Neuronal stem cell (in vitro differentiated cells): ENCODE measurements at regions not wholly inside any gene's neighbourhood (a gene's known extent, or its start where the extent isn't known, plus 50 kb on each side); places are given as distances from the start of the nearest gene placed in this dataset.
"Not testable (repeated sequence)": the region's sequence is repeated elsewhere in the genome, so short reads cannot be mapped to it uniquely, and the experiment has no call there.

Experiments
- DNase-seq: peaks from one replicate; pipeline ENCODE4 v3.0.0-alpha.2; 2013; ENCODE audit warnings: low spot score
- H2AFZ ChIP-seq: one replicate; pipeline ENCODE4 v1.6.1; 2013; ENCODE audit warnings: mild to moderate bottlenecking, low read length, inconsistent platforms
- H2AK5ac ChIP-seq: 2 replicates; pipeline ENCODE4 v1.6.1; 2013; ENCODE audit warnings: low read depth, mild to moderate bottlenecking, inconsistent platforms, low read length, moderate library complexity, mixed read lengths
- H2BK120ac ChIP-seq: 2 replicates; pipeline ENCODE4 v1.6.1; 2013; ENCODE audit warnings: low read depth, mild to moderate bottlenecking, inconsistent platforms, low read length, moderate library complexity, mixed read lengths
- H2BK12ac ChIP-seq: one replicate; pipeline ENCODE4 v1.6.1; 2013; ENCODE audit warnings: low read length, inconsistent platforms
- H2BK15ac ChIP-seq: 2 replicates; pipeline ENCODE4 v1.6.1; 2013; ENCODE audit warnings: mild to moderate bottlenecking, low read length, inconsistent platforms, mixed read lengths
- H2BK5ac ChIP-seq: one replicate; pipeline ENCODE4 v1.6.1; 2013; ENCODE audit warnings: inconsistent platforms, mild to moderate bottlenecking, low read length, moderate library complexity
- H3K14ac ChIP-seq: one replicate; pipeline ENCODE4 v1.6.1; 2013; ENCODE audit warnings: low read length, inconsistent platforms
- H3K18ac ChIP-seq: 2 replicates; pipeline ENCODE4 v1.6.1; 2013; ENCODE audit warnings: low read length, inconsistent platforms
- H3K23ac ChIP-seq: 2 replicates; pipeline ENCODE4 v1.6.1; 2013; ENCODE audit warnings: low read depth, mild to moderate bottlenecking, mixed read lengths, low read length, inconsistent platforms; ENCODE audit not compliant: poor library complexity
- H3K27ac ChIP-seq: replicated peaks from 3 replicates; pipeline ENCODE4 v1.5.1; 2013; ENCODE audit warnings: low read length, inconsistent platforms
- H3K27me3 ChIP-seq, 3 experiments: 2 replicates each; pipeline ENCODE4 v1.6.1; 2013; ENCODE audit warnings: low read length in 3 of 3, mild to moderate bottlenecking in 2 of 3, inconsistent platforms in 1 of 3, low read depth in 1 of 3, mixed read lengths in 1 of 3, moderate library complexity in 1 of 3; ENCODE audit not compliant: control insufficient read depth in 3 of 3, insufficient read depth in 3 of 3
- H3K36me3 ChIP-seq, 2 donors: replicated peaks in 1 of 2; 2 replicates each; pipeline ENCODE4 v1.6.1; 2013; ENCODE audit warnings: low read length in 2 of 2; ENCODE audit not compliant: control insufficient read depth in 2 of 2, insufficient read depth in 2 of 2
- H3K4ac ChIP-seq: 2 replicates; pipeline ENCODE4 v1.6.1; 2013; ENCODE audit warnings: inconsistent platforms, mild to moderate bottlenecking, low read length, moderate library complexity
- H3K4me1 ChIP-seq, 2 donors: 1 replicate in 1 of 2; 2 replicates in 1 of 2; pipeline ENCODE4 v1.6.1; 2013; ENCODE audit warnings: low read length in 2 of 2, low read depth in 1 of 2; ENCODE audit not compliant: control insufficient read depth in 2 of 2, insufficient read depth in 1 of 2
- H3K4me2 ChIP-seq: one replicate; pipeline ENCODE4 v1.6.1; 2013; ENCODE audit warnings: mild to moderate bottlenecking, low read length, inconsistent platforms; ENCODE audit not compliant: insufficient read depth, poor library complexity, severe bottlenecking
- H3K4me3 ChIP-seq, 2 donors: 2 replicates each; pipeline ENCODE4 v1.5.1; 2013; ENCODE audit warnings: low read length in 2 of 2, mild to moderate bottlenecking in 2 of 2, inconsistent platforms in 1 of 2, moderate library complexity in 1 of 2
- H3K79me1 ChIP-seq: one replicate; pipeline ENCODE4 v1.6.1; 2013; ENCODE audit warnings: low read depth, mild to moderate bottlenecking, inconsistent platforms, low read length, moderate library complexity
- H3K9ac ChIP-seq: one replicate; pipeline ENCODE4 v1.6.1; 2013; ENCODE audit warnings: mild to moderate bottlenecking, low read depth, low read length, inconsistent platforms; ENCODE audit not compliant: poor library complexity
- H3K9me3 ChIP-seq, 2 donors: replicated peaks in 1 of 2; 2 replicates each; pipeline versions ENCODE3 to v1.6.1; 2013; ENCODE audit warnings: low read length in 2 of 2, mild to moderate bottlenecking in 2 of 2, inconsistent platforms in 1 of 2, low read depth in 1 of 2, mixed read lengths in 1 of 2, moderate library complexity in 1 of 2; ENCODE audit not compliant: control insufficient read depth in 2 of 2, insufficient read depth in 1 of 2
- H4K8ac ChIP-seq: one replicate; pipeline ENCODE4 v1.6.1; 2013; ENCODE audit warnings: low read depth, mild to moderate bottlenecking, inconsistent platforms, low read length, moderate library complexity
- H4K91ac ChIP-seq: one replicate; pipeline ENCODE4 v1.6.1; 2013; ENCODE audit warnings: low read length, low read depth, mild to moderate bottlenecking, inconsistent platforms; ENCODE audit not compliant: poor library complexity
- WGBS, 2 donors: extraction: QIAGEN DNeasy Blood & Tissue Kit; methylation state at CpG; one replicate each; pipeline ENCODE4 v1.1.7; 2013; ENCODE audit warnings: missing lambda C conversion rate in 2 of 2, mixed read lengths in 1 of 2; ENCODE audit not compliant: insufficient read length in 2 of 2, insufficient replicate concordance in 1 of 2; ENCODE audit errors: extremely low coverage in 2 of 2; 5-methylcytosine and 5-hydroxymethylcytosine counted together

GRCh38 chr10:81733542-81733941 is 141.5 kb upstream of the NRG3 start:
- H3K4me1 ChIP-seq, result no peaks in the 10 kb centered on the region
- no peak for DNase-seq
- no CpG with 5 or more reads among the region's 1 CpG for WGBS, 2 donors
- H3K9me3 ChIP-seq, result no peaks in the 10 kb centered on the region
- H3K4ac ChIP-seq, result no peak overlapping the region
- no peak overlapping the region for H3K27ac ChIP-seq
- H3K4me2 ChIP-seq, result no peak overlapping the region
- H2BK12ac ChIP-seq, result no peak overlapping the region
- H2BK15ac ChIP-seq, result no peak overlapping the region
- H4K91ac ChIP-seq, result no peak overlapping the region
- H3K23ac ChIP-seq, result no peak overlapping the region
- H2AFZ ChIP-seq, result no peak overlapping the region
- no peak overlapping the region for H3K14ac ChIP-seq
- H3K18ac ChIP-seq, result no peak overlapping the region
- H2BK5ac ChIP-seq, result no peak overlapping the region
- no peak overlapping the region for H2AK5ac ChIP-seq
- H3K79me1 ChIP-seq, result no peaks in the 10 kb centered on the region
- H3K27me3 ChIP-seq, result no peaks in the 10 kb centered on the region
- H3K36me3 ChIP-seq, result no peaks in the 10 kb centered on the region
- no peak overlapping the region for H2BK120ac ChIP-seq
- no peak overlapping the region for H3K4me3 ChIP-seq
- H4K8ac ChIP-seq, result no peak overlapping the region
- no peak overlapping the region for H3K9ac ChIP-seq

GRCh38 chr10:81735167-81735566 is 139.8 kb upstream of the NRG3 start:
- not testable (repeated sequence) for H4K91ac ChIP-seq, H3K4me3 ChIP-seq, H3K4me2 ChIP-seq, H3K79me1 ChIP-seq, H2AK5ac ChIP-seq, H2BK12ac ChIP-seq, H3K4ac ChIP-seq, H2BK5ac ChIP-seq, H3K27ac ChIP-seq, H2BK15ac ChIP-seq, H3K18ac ChIP-seq, H3K23ac ChIP-seq, H3K4me1 ChIP-seq, H3K9me3 ChIP-seq, DNase-seq, H2AFZ ChIP-seq, H3K9ac ChIP-seq, H3K14ac ChIP-seq, H2BK120ac ChIP-seq, H3K36me3 ChIP-seq, H4K8ac ChIP-seq, H3K27me3 ChIP-seq
- WGBS, 2 donors, result no CpG with 5 or more reads among the region's 9 CpGs

GRCh38 chr10:81759111-81759510 is 115.9 kb upstream of the NRG3 start:
- H3K4me3 ChIP-seq, result no peak overlapping the region
- no peaks in the 10 kb centered on the region for H3K9me3 ChIP-seq
- H3K14ac ChIP-seq, result no peak overlapping the region
- no peak overlapping the region for H2BK15ac ChIP-seq
- H3K4ac ChIP-seq, result no peak overlapping the region
- no peaks in the 10 kb centered on the region for H3K4me1 ChIP-seq
- no peak overlapping the region for H2AK5ac ChIP-seq
- H4K8ac ChIP-seq, result no peak overlapping the region
- H3K27me3 ChIP-seq, result no peaks in the 10 kb centered on the region
- no peak overlapping the region for H2BK5ac ChIP-seq
- no peak overlapping the region for H2AFZ ChIP-seq
- no peak overlapping the region for H3K23ac ChIP-seq
- H3K18ac ChIP-seq, result no peak overlapping the region
- no peak overlapping the region for H2BK12ac ChIP-seq
- H3K36me3 ChIP-seq, result no peaks in the 10 kb centered on the region
- H3K9ac ChIP-seq, result no peak overlapping the region
- H3K4me2 ChIP-seq, result no peak overlapping the region
- no CpG with 5 or more reads among the region's 2 CpGs for WGBS, 2 donors
- no peaks in the 10 kb centered on the region for H3K79me1 ChIP-seq
- no peak overlapping the region for H3K27ac ChIP-seq
- H4K91ac ChIP-seq, result no peak overlapping the region
- no peak for DNase-seq
- no peak overlapping the region for H2BK120ac ChIP-seq

- Histone ChIP-seq H2BK120ac (no peak overlapping the region), H3K14ac (no peak overlapping the region), H2BK12ac (no peak overlapping the region), H3K18ac (no peak overlapping the region), H3K4me2 (no peak overlapping the region), H3K27ac (no peak overlapping the region), H4K8ac (no peak overlapping the region), H4K91ac (no peak overlapping the region), H3K9ac (no peak overlapping the region), H3K4ac (no peak overlapping the region), H3K4me1 (no peaks in the 10 kb centered on the region), H3K36me3 (no peaks in the 10 kb centered on the region), H2BK5ac (no peak overlapping the region), H3K9me3 (no peaks in the 10 kb centered on the region), H3K23ac (no peak overlapping the region), H3K27me3 (no peaks in the 10 kb centered on the region), H2BK15ac (no peak overlapping the region), H3K4me3 (no peak overlapping the region), H3K79me1 (no peaks in the 10 kb centered on the region), H2AK5ac (no peak overlapping the region), H2AFZ (no peak overlapping the region)
- WGBS, 2 donors, result no CpG with 5 or more reads among the region's 31 CpGs
- no peak for DNase-seq
These were observed 90.8 kb upstream of the NRG3 start for GRCh38 chr10:81784111-81784597.
